Nephron (organoid): ENCODE measurements at regions not wholly inside any gene's neighbourhood (a gene's known extent, or its start where the extent isn't known, plus 50 kb on each side); places are given as distances from the start of the nearest gene placed in this dataset.

Experiments used
- H3K27ac Mint-ChIP-seq, 3 experiments: 2 replicates each; pipeline ENCODE4 v1.8.0; 2020; ENCODE audit warnings: mixed read lengths in 3 of 3, mild to moderate bottlenecking in 2 of 3, moderate library complexity in 1 of 3
- H3K27me3 Mint-ChIP-seq: 2 replicates; pipeline ENCODE4 v1.8.0; 2021; ENCODE audit warnings: low read depth, mild to moderate bottlenecking, moderate library complexity, mixed read lengths
- H3K36me3 Mint-ChIP-seq: 2 replicates; pipeline ENCODE4 v1.8.0; 2020; ENCODE audit warnings: low read depth, mixed read lengths
- H3K4me1 Mint-ChIP-seq: 2 replicates; pipeline ENCODE4 v1.8.0; 2020; ENCODE audit warnings: mixed read lengths
- H3K4me3 Mint-ChIP-seq, 3 experiments: 2 replicates each; pipeline ENCODE4 v1.8.0; 2020; ENCODE audit warnings: mild to moderate bottlenecking in 3 of 3, mixed read lengths in 3 of 3, moderate library complexity in 2 of 3
- H3K9me3 Mint-ChIP-seq: 2 replicates; pipeline ENCODE4 v1.8.0; 2020; ENCODE audit warnings: mixed read lengths
- CTCF ChIP-seq, 3 experiments: fragments of 200-600 bp; sonication (generic); IDR thresholded peaks; one replicate each; pipeline ENCODE4 v1.5.0; 2021; ENCODE audit warnings: antibody characterized with exemption in 3 of 3; ENCODE audit not compliant: unreplicated experiment in 3 of 3

- H3K9me3 Mint-ChIP-seq = peaks cover 5% of the 10 kb centered on the region
- H3K27ac Mint-ChIP-seq = peak overlapping the region; percentile 93 to 96 (median 96)
- H3K4me1 Mint-ChIP-seq = peaks cover 26% of the 10 kb centered on the region
- no peak for TF ChIP-seq CTCF (IDR thresholded peaks at IDR 0.05; ENCODE audit: unreplicated experiment in 3 of 3)
- H3K36me3 Mint-ChIP-seq = no peaks in the 10 kb centered on the region
- peaks cover 18% of the 10 kb centered on the region for H3K27me3 Mint-ChIP-seq
- no peak overlapping the region for H3K4me3 Mint-ChIP-seq
Observed at GRCh38 chr3:193844472-193844871, 251.5 kb downstream of the OPA1 start.

- peaks cover 26% of the 10 kb centered on the region for H3K4me1 Mint-ChIP-seq
- H3K27me3 Mint-ChIP-seq = peaks cover 18% of the 10 kb centered on the region
- no peak overlapping the region for H3K4me3 Mint-ChIP-seq
- TF ChIP-seq CTCF (IDR thresholded peaks at IDR 0.05; ENCODE audit: unreplicated experiment in 3 of 3) = no peak
- no peaks in the 10 kb centered on the region for H3K36me3 Mint-ChIP-seq
- peaks cover 5% of the 10 kb centered on the region for H3K9me3 Mint-ChIP-seq
- H3K27ac Mint-ChIP-seq = peak overlapping the region; percentile 33 to 63 (median 42)
Observed at GRCh38 chr3:193845144-193845543, 252.1 kb downstream of the OPA1 start.

- H3K9me3 Mint-ChIP-seq = peaks cover 5% of the 10 kb centered on the region
- no peak for TF ChIP-seq CTCF (IDR thresholded peaks at IDR 0.05; ENCODE audit: unreplicated experiment in 3 of 3)
- peak overlapping the region in 1 of 3 experiments; percentile 5 for H3K27ac Mint-ChIP-seq
- H3K36me3 Mint-ChIP-seq = no peaks in the 10 kb centered on the region
- H3K4me3 Mint-ChIP-seq = no peak overlapping the region
- H3K27me3 Mint-ChIP-seq = peaks cover 11% of the 10 kb centered on the region
- H3K4me1 Mint-ChIP-seq = peaks cover 30% of the 10 kb centered on the region
Observed at GRCh38 chr3:193846569-193846968, 253.6 kb downstream of the OPA1 start.

- Mint-ChIP-seq H3K4me3 (no peak overlapping the region), H3K9me3 (peaks cover 5% of the 10 kb centered on the region)
Observed at GRCh38 chr3:193847402-193847801, 254.4 kb downstream of the OPA1 start.

GRCh38 chr3:193848547-193848946 lies 255.5 kb downstream of the OPA1 start:
- no peak overlapping the region for H3K4me3 Mint-ChIP-seq
- H3K36me3 Mint-ChIP-seq = no peaks in the 10 kb centered on the region
- H3K9me3 Mint-ChIP-seq = peaks cover 5% of the 10 kb centered on the region
- no peak overlapping the region for H3K27ac Mint-ChIP-seq
- peaks cover 38% of the 10 kb centered on the region for H3K4me1 Mint-ChIP-seq
- TF ChIP-seq CTCF (IDR thresholded peaks at IDR 0.05; ENCODE audit: unreplicated experiment in 3 of 3) = no peak
- H3K27me3 Mint-ChIP-seq = peaks cover 9% of the 10 kb centered on the region

More at GRCh38 chr3:193847402-193847801, 254.4 kb downstream of the OPA1 start:
- Mint-ChIP-seq H3K4me1 (peaks cover 36% of the 10 kb centered on the region), H3K27me3 (peaks cover 9% of the 10 kb centered on the region), H3K36me3 (no peaks in the 10 kb centered on the region), H3K27ac (peak overlapping the region in 2 of 3 experiments; percentile 11 to 44)
- no peak for TF ChIP-seq CTCF (IDR thresholded peaks at IDR 0.05; ENCODE audit: unreplicated experiment in 3 of 3)

- Mint-ChIP-seq H3K4me1 (peaks cover 30% of the 10 kb centered on the region), H3K36me3 (no peaks in the 10 kb centered on the region), H3K4me3 (no peak overlapping the region), H3K9me3 (peaks cover 5% of the 10 kb centered on the region), H3K27me3 (peaks cover 13% of the 10 kb centered on the region), H3K27ac (no peak overlapping the region)
- TF ChIP-seq CTCF (IDR thresholded peaks at IDR 0.05; ENCODE audit: unreplicated experiment in 3 of 3) = no peak
Observed at GRCh38 chr3:193850084-193850619, 257.1 kb downstream of the OPA1 start.
